Right forelimb (tissue), 1 donor: ENCODE measurements at regions not wholly inside any gene's neighbourhood (a gene's known extent, or its start where the extent isn't known, plus 50 kb on each side); places are given as distances from the start of the nearest gene placed in this dataset.
"Not testable (repeated sequence)": the region's sequence is repeated elsewhere in the genome, so short reads cannot be mapped to it uniquely, and the experiment has no call there.

Source experiments
- DNase-seq: peaks from one replicate; pipeline ENCODE4 v3.0.0-alpha.2; 2018

DNA sequence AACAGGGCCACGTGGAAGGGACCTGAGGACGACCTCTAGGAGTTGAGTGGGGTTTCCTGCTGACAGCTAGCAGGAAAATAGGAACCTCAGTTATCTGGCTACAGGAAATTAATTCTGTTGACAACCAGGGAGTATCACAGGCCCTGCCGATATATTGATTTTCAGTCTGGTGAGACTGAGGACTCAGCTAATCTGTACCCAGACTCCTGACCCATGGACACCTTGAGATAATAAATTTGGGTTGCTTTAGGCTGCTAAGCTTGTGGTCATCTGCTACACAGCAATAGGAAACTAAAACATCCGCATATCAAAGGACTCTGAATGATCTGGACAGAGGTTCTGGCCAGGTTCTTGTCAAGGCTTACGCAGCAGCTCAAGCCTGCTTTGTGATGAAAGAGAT, 80.8 kb upstream of the CNEP1R1 start:
- DNase-seq: no peak

DNA sequence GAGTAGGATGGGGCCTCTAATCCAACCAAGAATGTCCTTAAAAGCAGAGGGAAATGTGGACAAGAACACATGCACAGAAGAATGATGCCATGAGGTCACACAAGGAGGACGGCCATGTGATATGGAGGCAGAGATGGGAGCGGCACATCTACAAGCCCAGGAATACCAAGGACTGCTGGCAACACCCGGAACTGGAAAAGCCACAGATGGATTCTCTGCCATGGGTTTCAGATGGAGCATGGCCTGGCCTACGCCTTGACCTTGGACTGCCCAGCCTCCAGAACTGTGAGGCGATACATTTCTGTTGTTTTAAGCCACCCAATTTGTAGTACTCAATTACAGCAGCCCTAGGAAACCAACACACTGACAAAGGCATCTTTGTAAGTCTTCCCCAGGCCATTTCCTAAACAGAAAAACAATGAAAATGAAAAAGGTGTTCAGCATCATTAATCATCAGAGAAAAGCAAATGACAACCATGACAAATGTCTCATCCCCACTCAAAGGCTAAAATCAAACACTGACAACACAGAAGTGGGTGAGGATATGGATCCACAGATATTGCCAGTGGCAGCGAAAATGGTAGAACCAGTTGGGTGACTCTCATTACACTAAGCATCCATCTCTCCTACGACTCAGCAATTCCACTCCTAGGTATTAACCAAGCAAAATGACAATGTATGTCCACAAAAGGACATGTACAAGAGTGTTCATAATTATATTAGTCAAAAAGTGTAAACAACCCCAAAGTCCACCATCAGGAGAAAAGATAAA, 76.9 kb upstream of the CNEP1R1 start:
- DNase-seq: no peak

DNA sequence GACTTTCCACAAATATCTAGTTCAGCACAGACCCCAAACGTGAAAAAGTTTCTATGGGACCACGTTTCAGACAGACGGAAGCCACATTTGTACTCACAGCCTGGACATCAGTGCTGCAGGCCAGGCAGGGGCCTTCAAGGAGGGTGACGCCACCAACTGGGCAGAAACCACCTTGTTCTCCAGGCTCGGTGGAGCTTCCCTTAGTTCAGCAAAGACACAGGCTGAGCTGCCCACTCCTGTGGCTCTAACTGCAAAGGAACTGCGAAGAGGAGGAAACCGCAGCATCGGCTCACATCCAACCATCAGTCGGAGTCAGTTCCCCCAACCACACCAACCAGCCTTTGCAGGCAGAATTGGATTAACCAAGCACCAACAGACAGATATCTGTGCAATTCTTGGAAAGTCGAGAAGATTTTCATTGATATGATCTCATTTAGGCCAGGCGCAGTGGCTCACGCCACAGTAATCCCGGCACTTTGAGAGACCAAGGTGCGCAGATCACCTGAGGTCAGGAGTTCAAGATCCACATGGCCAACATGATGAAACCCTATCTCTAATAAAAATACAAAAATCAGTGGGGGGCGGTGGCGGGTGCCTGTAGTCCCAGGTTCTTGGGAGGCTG, 73.3 kb upstream of the CNEP1R1 start:
- DNase-seq: no peak

DNA sequence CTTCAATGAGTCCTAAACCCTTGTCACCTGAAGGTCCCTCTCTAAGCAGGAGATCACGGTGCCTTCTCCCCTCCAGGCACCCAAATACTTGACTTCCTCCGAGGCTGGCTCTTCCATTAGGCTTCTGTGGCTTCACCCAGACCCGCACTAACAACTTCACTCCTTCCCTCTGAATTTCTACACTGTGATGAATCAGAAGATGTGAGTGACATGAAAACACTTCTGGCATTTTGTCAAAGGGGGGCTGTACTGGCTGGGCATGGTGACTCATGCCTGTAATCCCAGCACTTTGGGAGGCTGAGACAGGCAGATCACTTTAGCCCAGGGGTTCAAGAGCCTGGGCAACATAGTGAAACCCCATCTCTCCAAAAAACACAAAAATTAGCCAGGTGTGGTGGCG, 72.6 kb upstream of the CNEP1R1 start:
- DNase-seq: no peak

DNA sequence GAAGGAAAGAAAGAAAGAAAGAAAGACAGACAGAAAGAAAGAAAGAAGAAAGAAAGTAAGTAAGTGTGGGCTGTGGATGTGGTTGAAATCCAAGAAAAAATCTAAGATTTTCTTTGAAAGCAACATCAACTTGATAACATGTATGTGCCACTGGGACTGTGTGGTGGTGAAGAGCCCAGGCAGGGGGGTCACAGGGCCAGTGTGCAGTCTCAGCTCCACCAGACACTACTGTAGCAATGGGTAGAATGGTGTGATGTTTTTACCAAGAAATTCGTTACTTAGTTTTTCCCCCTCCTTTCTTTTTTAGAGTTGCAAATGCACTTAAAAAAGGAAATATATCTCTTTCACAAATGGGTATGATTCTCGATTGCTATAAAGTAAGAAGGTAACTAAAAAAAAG, 71.9 kb upstream of the CNEP1R1 start:
- DNase-seq: no peak

DNA sequence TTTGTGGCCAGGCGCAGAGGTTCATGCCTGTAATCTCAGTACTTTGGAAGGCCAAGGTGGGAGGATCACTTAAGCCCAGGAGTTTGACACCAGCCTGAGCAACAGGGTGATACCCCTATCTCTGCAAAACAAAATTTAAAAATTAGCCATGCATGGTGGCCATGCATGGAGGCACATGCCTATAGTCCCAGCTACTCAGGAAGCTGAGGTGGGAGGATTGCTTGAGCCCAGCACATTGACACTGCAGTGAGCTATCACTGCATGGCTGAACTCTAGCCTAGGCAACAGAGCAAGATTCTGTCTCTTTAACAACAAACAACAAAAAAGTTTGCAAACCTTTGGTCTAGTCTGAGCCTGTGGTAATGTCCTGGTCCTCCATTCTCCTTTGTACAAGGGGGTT, 69.2 kb upstream of the CNEP1R1 start:
- DNase-seq: no peak

DNA sequence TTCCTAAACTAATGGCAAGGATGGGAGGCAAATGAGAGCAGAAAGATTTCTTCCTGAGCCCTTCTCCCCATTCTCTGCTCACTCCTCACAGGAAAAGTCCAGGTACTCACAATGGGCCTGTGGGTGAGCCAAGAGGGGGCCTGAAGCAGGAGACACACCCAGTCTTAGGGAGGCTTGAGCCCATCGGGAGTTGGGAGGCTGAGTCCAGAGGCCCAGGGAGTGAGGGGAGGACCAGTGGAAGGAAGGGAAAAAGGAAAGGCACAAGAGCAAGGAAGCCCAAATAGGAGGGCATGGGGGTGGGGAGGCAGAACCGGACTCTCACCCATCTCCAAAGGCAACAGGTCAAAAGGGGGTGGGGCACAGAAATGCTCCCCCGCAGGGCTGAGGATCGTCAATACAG, 68.1 kb upstream of the CNEP1R1 start:
- no peak for DNase-seq

DNA sequence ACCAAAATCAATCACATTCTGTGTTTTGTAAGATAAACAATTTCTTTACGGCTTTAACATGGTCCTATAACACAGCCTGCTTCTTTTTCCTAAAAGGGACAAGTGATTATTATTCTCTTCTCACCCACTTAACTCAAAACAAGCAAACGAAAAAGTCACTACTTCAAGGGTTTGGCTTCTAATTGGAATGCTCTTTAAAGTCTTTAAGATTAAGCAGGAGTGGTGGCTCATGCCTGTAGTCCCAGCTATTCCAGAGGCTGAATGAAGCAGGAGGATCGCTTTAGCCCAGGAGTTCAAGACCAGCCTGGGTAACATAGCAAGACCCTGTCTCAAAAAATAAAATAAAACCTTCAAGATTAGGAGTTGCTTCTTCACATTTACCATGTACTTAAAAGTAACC, 66.6 kb upstream of the CNEP1R1 start:
- no peak for DNase-seq

DNA sequence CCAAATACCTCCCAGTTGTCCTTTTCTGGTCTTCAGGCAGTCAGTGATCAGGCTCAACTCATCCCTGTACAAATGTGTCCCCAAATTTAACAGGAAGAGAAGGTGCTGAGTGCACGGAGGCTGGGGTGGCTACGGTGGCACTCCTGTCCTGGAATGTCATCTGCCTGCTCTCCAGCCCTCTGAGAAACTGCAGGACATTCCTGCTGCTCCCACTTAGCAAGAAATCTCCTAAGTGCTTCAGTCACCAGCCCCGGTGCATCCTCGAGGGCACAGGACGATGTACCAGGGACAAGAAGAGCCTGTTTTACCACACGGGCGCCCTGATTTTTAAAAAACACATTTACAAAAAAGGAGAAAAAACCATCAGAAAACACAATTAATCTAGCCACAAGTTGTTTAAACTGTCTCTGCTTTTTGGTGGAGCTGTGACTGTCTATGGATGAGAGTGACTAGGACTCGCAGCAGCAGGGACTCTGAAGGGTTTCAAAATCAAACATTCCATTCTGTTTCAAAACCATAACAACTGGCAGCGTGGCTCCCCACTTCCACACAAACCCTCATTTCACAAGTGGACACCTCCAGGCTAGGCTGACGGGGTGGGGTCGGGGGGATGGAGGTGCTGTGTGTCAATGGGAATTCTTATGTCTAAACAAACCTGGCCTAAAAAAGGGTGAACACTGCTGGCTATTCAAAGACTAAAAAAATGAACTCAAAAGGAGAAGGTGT, 65.3 kb upstream of the CNEP1R1 start:
- DNase-seq: no peak

DNA sequence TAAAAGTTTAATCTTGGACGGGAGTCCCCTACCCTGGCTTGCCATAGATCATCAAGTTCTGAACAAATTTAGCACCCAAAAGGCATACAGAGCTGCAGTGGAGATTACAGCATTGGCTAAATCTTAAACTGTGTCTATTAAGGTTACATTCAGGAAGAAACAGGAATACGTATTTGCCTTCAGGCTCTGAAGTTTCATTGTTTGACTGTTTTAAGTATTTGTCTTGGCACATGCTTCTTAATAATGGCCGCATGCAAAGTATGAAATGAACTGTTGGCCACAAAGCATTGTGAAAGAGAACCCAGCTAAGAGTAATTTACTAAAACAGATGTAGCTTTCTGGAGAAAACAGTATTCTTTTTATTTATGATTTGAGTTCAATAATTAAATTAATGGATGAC, 63.9 kb upstream of the CNEP1R1 start:
- DNase-seq: no peak

DNA sequence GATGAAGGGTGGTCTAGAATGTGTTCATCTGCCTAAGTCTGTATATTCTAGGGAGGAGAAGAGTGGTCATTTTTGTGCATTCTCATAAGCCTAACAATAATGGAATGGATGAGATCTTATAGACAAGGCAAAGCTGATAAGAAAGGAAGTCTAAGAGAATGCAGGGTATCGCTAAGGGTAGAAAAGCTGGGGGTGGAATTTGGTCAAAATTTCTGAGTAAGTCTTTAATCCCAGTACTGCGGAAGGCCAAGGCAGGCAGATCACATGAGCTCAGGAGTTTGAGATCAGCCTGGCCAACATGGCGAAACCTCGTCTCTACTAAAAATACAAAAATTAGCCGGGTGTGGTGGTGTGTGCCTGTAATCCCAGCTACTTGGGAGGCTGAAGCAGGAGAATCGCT, 62.5 kb upstream of the CNEP1R1 start:
- DNase-seq: not testable (repeated sequence)

DNA sequence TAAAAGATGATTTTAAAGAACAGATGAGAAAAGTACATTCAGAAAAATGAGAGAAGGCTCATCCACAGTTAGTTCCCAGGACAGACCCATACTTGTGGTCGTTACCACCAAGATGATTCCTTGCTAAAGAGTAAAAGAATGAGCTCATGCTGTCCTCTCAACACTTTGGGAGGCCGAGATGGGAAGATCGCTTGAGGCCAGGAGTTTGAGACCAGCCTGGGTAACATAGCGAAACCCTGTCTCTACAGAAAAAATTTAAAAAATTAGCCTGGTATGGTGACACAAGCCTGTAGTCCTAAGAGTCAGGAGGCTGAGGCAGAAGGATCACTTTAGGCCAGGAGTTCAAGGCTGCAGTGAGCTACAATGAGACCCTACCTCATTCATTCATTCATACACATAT, 60.7 kb upstream of the CNEP1R1 start:
- no peak for DNase-seq

DNA sequence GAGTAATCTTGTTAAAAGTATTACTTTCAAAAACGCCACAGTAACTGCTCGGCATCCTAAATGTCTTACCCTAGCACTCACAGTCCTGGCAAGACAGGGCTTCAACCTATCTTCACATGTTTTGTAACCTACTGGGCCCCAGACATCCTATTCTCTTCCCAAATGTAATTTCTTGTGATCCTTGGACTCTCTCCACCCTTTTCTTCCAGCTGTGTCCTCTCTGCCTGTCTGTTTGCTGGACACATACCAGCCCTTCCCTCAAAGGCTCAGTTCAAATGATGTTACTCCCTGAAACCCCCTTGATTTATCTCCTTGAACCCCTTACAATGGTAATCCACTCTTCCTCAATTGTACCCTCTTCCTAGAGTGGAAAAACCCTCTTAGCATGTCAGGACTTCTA, 60.1 kb upstream of the CNEP1R1 start:
- DNase-seq: no peak

DNA sequence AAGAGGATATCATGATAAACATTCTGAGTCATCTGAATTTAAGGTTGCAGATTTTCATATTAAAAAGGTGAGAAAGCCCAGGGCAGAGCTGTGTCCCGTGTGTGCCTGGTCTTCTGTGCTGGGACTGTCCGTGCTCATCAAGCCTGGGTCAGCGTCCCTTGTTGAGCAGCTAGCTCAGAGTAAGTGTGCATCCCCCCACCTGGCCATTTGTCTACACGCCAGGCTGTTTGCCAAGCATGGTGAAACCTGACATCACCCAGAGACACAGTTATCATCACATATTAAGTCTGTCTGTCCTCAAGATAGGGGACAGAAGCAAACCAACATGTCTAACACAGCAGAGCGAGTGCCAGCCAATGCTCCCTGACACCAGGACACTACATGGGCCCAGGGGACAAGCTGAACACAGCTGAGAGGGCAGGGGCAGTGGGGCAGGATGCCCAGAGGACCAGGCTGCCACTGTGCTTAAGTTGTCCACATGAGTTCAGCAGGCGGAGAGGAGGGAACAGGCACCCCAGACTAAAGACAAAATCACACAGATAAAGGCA, 57.9 kb upstream of the CNEP1R1 start:
- no peak for DNase-seq

DNA sequence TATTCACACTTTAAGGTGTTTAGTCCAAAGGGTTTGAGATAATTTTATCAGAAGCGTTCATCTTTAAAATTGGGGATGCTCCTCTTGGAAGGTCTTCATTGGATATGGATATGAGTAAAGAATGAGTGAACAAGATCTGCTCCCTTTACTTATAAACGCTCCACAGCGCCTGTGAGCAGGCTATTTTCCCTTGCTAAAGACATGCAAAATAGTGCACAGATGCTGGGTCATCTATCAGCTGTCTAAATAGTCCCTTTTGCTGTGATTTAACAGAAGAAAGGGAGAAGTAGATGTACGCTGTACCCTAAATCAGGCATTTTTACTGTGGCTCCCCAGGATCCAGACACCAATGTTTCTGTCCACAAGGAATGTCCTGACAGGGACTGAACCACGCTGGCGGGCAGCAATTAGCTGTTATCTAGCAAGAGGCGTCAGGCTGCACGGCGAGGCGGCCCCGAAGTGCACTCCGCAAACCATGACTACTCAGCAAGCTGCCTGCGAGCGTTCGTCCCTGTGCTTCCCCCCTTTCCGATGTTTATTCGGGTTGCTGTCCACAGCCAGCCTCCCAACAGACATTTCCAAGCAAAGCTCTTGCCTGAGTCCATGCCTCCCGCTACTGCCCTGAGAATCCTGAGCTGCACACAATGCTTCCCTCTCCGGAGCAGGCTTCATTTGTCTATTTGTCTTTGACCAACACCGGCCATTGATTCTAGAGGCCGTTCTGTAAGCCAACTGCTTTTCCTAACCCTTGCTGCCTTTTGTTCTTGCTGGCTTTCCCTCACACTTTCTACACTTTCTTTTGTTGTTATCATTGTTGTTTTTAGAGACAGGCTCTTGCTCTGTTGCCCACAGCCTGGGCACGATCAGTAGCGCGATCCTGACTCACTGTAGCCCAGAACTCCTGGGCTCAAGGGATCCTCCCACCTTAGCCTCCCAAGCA, 55.7 kb upstream of the CNEP1R1 start:
- no peak for DNase-seq

DNA sequence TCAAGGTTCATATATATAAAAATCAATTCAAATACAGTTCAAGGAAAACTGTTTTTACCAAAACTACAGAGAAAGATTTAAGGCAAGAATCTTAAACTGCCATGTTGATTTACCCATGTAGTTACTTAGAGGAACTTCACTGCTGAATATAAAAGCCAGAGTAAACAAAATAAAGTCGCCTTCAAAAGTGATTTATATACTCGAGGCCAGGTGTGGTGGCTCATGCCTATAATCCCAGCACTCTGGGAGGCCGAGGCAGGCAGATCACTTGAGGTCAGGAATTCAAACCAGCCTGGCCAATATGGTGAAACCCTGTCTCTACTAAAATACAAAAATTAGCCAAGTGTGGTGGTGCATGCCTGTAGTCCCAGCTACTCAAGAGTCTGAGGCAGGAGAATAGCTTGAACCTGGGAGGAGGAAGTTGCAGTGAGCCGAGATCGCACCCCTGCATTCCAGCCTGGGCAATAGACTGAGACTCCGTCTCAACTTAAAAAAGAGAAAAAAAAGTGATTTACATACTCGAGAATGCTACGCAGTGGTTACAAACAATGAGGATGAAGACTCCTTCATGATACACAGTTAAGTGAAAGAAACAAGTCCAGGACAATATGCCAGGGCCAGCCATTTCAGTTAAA, 54.1 kb upstream of the CNEP1R1 start:
- no peak for DNase-seq

DNA sequence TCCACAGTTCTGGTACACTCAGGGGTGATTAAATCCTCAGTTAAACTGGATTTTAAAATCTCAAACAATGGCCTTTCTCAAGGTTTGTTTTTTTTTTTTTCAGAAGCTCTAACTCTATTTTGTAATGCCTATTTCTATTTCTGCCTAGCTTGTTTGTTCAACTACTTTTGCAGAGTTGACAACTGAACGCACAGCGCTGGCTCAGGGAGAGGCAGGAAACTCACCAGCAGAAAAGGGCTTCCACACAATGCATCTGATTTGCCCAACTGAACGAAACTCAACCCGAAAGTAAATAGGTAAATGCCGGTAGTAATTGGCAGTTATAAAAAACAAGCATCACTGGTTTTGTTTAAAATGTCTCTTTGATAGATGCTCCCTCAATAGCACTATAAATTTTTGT, 52.7 kb upstream of the CNEP1R1 start:
- DNase-seq: no peak

DNA sequence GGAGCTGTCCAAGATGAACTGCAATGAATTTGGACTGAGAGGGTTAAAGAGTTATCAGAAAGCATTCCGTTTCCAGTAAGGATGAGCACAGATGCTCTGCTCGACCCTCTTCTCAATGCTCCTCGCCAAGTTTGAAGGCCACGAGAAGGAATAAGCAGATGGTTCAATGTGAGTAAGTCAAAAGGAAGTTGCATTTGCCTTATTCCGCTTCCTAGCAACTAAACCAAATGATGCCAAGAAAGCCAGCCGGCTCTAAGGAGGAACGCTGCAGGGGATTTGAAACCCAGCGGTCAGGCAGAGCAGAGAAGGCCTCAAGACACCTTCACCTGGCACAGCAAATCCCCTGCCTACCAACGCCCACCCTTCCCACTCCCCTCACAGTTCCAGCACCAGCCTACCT, 52.1 kb upstream of the CNEP1R1 start:
- DNase-seq: no peak
